Smooth muscle cell of the brain vasculature (primary cell): ENCODE measurements at regions not wholly inside any gene's neighbourhood (a gene's known extent, or its start where the extent isn't known, plus 50 kb on each side); places are given as distances from the start of the nearest gene placed in this dataset.

Experiments
- DNase-seq: peaks from one replicate; pipeline ENCODE4 v3.0.0-alpha.2; 2012; ENCODE audit warnings: low read depth, low spot score

- no peak for DNase-seq
Measured at GRCh38 chr4:189362364-189362763, 578.3 kb upstream of the FRG1 start.

GRCh38 chr4:189364032-189364449 lies 576.6 kb upstream of the FRG1 start:
- DNase-seq, result no peak

- DNase-seq, result no peak
Measured at GRCh38 chr4:189365451-189365850, 575.2 kb upstream of the FRG1 start.

GRCh38 chr4:189367832-189368231 lies 572.8 kb upstream of the FRG1 start:
- no peak for DNase-seq

GRCh38 chr4:189374176-189374575 lies 566.5 kb upstream of the FRG1 start:
- no peak for DNase-seq

- no peak for DNase-seq
Measured at GRCh38 chr4:189376901-189377300, 563.8 kb upstream of the FRG1 start.

GRCh38 chr4:189377569-189377968 lies 563.1 kb upstream of the FRG1 start:
- no peak for DNase-seq

- DNase-seq, result no peak
Measured at GRCh38 chr4:189385098-189385497, 555.6 kb upstream of the FRG1 start.

GRCh38 chr4:189385579-189385978 lies 555.1 kb upstream of the FRG1 start:
- DNase-seq, result no peak

GRCh38 chr4:189396435-189396834 lies 544.2 kb upstream of the FRG1 start:
- no peak for DNase-seq

- DNase-seq, result no peak
Measured at GRCh38 chr4:189404271-189404670, 536.4 kb upstream of the FRG1 start.

- DNase-seq, result no peak
Measured at GRCh38 chr4:189409158-189409557, 531.5 kb upstream of the FRG1 start.

GRCh38 chr4:189414021-189414420 lies 526.7 kb upstream of the FRG1 start:
- DNase-seq, result no peak

GRCh38 chr4:189420572-189420971 lies 520.1 kb upstream of the FRG1 start:
- no peak for DNase-seq

GRCh38 chr4:189436207-189436606 lies 504.5 kb upstream of the FRG1 start:
- no peak for DNase-seq

GRCh38 chr4:189440716-189441115 lies 500.0 kb upstream of the FRG1 start:
- DNase-seq, result no peak

GRCh38 chr4:189443341-189443740 lies 497.3 kb upstream of the FRG1 start:
- no peak for DNase-seq

- DNase-seq, result no peak
Measured at GRCh38 chr4:189445613-189446012, 495.1 kb upstream of the FRG1 start.

- DNase-seq, result no peak
Measured at GRCh38 chr4:189463734-189464133, 476.9 kb upstream of the FRG1 start.

GRCh38 chr4:189494407-189494806 lies 446.3 kb upstream of the FRG1 start:
- DNase-seq, result no peak

- no peak for DNase-seq
Measured at GRCh38 chr4:189497516-189497915, 443.2 kb upstream of the FRG1 start.

GRCh38 chr4:189497996-189498395 lies 442.7 kb upstream of the FRG1 start:
- no peak for DNase-seq

GRCh38 chr4:189498457-189498856 lies 442.2 kb upstream of the FRG1 start:
- no peak for DNase-seq

GRCh38 chr4:189499696-189500095 lies 441.0 kb upstream of the FRG1 start:
- no peak for DNase-seq

GRCh38 chr4:189500970-189501369 lies 439.7 kb upstream of the FRG1 start:
- DNase-seq, result no peak
